Tibial artery (tissue), 4 donors: ENCODE measurements at regions not wholly inside any gene's neighbourhood (a gene's known extent, or its start where the extent isn't known, plus 50 kb on each side); places are given as distances from the start of the nearest gene placed in this dataset.
"Not testable (repeated sequence)": the region's sequence is repeated elsewhere in the genome, so short reads cannot be mapped to it uniquely, and the experiment has no call there.

Experiments
- DNase-seq, 2 donors: peaks; one replicate each; pipeline ENCODE4 v3.0.0-alpha.2; 2019
- H3K27ac ChIP-seq, 2 donors: fragments of 200-600 bp; sonication (generic) in 1 of 2; 1 replicate in 1 of 2; 2 replicates in 1 of 2; pipeline ENCODE4 v1.5.1; 2018 to 2019; ENCODE audit warnings: mild to moderate bottlenecking in 1 of 2
- H3K27me3 ChIP-seq, 2 donors: fragments of 200-600 bp; sonication (generic) in 1 of 2; one replicate each; pipeline versions ENCODE4 v1.5.1 to v1.6.0; 2016 to 2019
- H3K36me3 ChIP-seq, 3 donors: fragments of 200-600 bp; sonication (generic) in 2 of 3; one replicate each; pipeline ENCODE4 v1.5.1; 2016 to 2019; ENCODE audit warnings: mild to moderate bottlenecking in 2 of 3
- H3K4me1 ChIP-seq, 4 donors: fragments of 200-600 bp; sonication (generic) in 2 of 4; 1 replicate in 3 of 4; 2 replicates in 1 of 4; pipeline ENCODE4 v1.5.1; 2016 to 2019
- H3K4me3 ChIP-seq, 2 donors: fragments of 200-600 bp; sonication (generic) in 1 of 2; 1 replicate in 1 of 2; 2 replicates in 1 of 2; pipeline ENCODE4 v1.5.1; 2018 to 2019; ENCODE audit warnings: mild to moderate bottlenecking in 2 of 2
- H3K9me3 ChIP-seq, 3 donors: fragments of 200-600 bp; sonication (generic) in 1 of 3; one replicate each; pipeline ENCODE4 v1.5.1; 2016 to 2019
- CTCF ChIP-seq, 2 experiments: fragments of 200-600 bp in 1 of 2; fragments of 450-650 bp in 1 of 2; IDR thresholded peaks; one replicate each; pipeline ENCODE4 v1.5.1; 2017 to 2019; ENCODE audit warnings: antibody characterized with exemption in 2 of 2, mild to moderate bottlenecking in 1 of 2, moderate library complexity in 1 of 2
- intact Hi-C: fragments of 100-400 bp; cut with DNase I; formaldehyde crosslinking; loops from one replicate; pipeline ENCODE4 v1.15.0; 2023; ENCODE audit warnings: low total_unique reads

GRCh38 chr1:173330149-173330951, 123.2 kb upstream of the TNFSF4 start:
- Histone ChIP-seq H3K27me3 (no peaks in the 10 kb centered on the region), H3K36me3 (no peaks in the 10 kb centered on the region), H3K9me3 (no peaks in the 10 kb centered on the region), H3K4me3 (no peak overlapping the region), H3K27ac (no peak overlapping the region), H3K4me1 (peaks cover 0 to 9% (median 1%) of the 10 kb centered on the region in 4 donors)
- no peak for TF ChIP-seq CTCF (IDR thresholded peaks at IDR 0.05)
- intact Hi-C loops, result no loop called here
- DNase-seq, result no peak

DNA sequence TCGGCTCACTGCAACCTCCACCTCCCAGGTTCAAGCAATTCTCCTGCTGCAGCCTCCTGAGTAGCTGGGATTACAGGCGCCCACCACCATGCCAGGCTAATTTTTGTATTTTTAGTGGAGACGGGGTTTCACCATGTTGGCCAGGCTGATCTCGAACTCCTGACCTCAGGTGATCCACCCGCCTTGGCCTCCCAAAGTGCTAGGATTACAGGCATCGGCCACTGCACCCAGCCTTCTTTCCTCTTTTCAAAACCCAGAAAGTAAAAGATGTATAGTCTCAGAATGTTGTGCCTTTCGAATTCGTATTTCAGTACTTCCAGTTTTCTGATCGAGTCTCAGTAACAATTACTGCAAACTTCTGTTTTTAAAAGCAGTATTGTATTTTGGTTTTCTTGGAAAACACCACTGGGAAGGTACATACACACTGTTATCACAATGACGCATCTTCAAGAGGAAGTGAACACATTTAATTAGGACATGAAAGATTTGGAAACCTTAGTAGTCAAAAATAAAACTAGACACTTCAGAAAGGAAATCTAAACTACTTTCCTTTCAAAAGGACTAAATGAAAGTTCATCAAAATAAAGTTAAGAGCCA, 123.9 kb upstream of the TNFSF4 start:
- H3K9me3 ChIP-seq, H3K36me3 ChIP-seq, H3K4me1 ChIP-seq, DNase-seq, intact Hi-C loops, H3K4me3 ChIP-seq, H3K27me3 ChIP-seq, H3K27ac ChIP-seq: not testable (repeated sequence)

GRCh38 chr1:173332026-173332425, 124.9 kb upstream of the TNFSF4 start:
- Histone ChIP-seq H3K4me1 (peaks cover 0 to 9% (median 1%) of the 10 kb centered on the region in 4 donors), H3K36me3 (no peaks in the 10 kb centered on the region), H3K27ac (no peak overlapping the region), H3K4me3 (no peak overlapping the region), H3K27me3 (no peaks in the 10 kb centered on the region), H3K9me3 (no peaks in the 10 kb centered on the region)
- DNase-seq, result peak in 1 of 2 donors; percentile 22
- intact Hi-C loops, result no loop called here
- TF ChIP-seq CTCF (IDR thresholded peaks at IDR 0.05), result no peak

- Histone ChIP-seq H3K27ac (no peak overlapping the region), H3K9me3 (no peaks in the 10 kb centered on the region), H3K36me3 (no peaks in the 10 kb centered on the region), H3K4me1 (peaks cover 0 to 9% (median 1%) of the 10 kb centered on the region in 4 donors), H3K4me3 (no peak overlapping the region), H3K27me3 (no peaks in the 10 kb centered on the region)
- intact Hi-C loops, result no loop called here
- no peak for DNase-seq
- TF ChIP-seq CTCF (IDR thresholded peaks at IDR 0.05), result no peak
These were observed 126.5 kb upstream of the TNFSF4 start for GRCh38 chr1:173333581-173333980.

DNA sequence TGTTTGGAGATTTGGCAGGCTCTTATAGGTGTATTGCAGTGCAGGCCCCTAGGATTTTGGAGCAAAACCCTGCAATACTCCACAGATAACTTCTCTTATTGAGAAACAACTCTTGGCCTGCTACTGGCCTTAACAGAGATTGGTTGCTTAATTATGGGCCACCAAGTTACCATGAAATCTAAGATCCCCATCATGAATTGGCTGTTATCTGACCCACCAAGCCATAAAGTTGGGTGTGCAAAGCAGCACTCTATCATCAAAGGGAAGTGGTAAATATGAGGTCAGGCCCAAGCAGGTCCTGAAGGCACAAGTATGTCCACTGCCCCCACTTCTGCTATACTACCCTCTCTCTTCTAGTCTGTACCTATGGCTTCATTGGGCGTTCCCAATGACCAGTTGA, 130.0 kb upstream of the TNFSF4 start:
- Histone ChIP-seq H3K4me1 (no peaks in the 10 kb centered on the region), H3K27me3 (no peaks in the 10 kb centered on the region), H3K36me3 (no peaks in the 10 kb centered on the region), H3K4me3 (no peak overlapping the region), H3K27ac (no peak overlapping the region), H3K9me3 (no peaks in the 10 kb centered on the region)
- no peak for TF ChIP-seq CTCF (IDR thresholded peaks at IDR 0.05)
- DNase-seq, result no peak
- intact Hi-C loops, result no loop called here

DNA sequence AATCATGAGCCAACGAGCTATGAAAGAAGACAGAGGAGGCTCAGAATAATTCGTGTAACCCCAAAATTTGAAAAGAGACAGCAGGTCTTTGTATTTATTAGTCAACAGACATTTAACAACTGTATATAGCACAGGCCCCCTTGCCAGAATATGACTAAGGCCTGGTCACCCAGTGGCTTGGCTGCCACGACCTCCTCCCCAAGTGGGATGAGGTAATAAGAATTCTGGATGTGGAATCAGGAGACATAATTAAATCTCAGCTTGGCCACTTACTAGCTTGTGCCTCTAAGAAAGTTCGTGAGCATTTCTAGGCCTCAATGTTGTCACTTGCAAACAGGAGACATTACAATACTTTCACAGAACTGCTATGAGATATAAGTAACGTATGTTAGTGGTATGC, 134.2 kb upstream of the TNFSF4 start:
- no peaks in the 10 kb centered on the region for H3K27me3 ChIP-seq
- no peak overlapping the region for H3K4me3 ChIP-seq
- H3K36me3 ChIP-seq, result no peaks in the 10 kb centered on the region
- no peaks in the 10 kb centered on the region for H3K9me3 ChIP-seq
- peak in 1 of 2 donors; percentile 27 for DNase-seq
- no peak for TF ChIP-seq CTCF (IDR thresholded peaks at IDR 0.05)
- H3K4me1 ChIP-seq, result no peaks in the 10 kb centered on the region
- intact Hi-C loops, result no loop called here
- H3K27ac ChIP-seq, result no peak overlapping the region
